ENCODE measurements at regions not wholly inside any gene's neighbourhood (a gene's known extent, or its start where the extent isn't known, plus 50 kb on each side); places are given as distances from the start of the nearest gene placed in this dataset.

DNA sequence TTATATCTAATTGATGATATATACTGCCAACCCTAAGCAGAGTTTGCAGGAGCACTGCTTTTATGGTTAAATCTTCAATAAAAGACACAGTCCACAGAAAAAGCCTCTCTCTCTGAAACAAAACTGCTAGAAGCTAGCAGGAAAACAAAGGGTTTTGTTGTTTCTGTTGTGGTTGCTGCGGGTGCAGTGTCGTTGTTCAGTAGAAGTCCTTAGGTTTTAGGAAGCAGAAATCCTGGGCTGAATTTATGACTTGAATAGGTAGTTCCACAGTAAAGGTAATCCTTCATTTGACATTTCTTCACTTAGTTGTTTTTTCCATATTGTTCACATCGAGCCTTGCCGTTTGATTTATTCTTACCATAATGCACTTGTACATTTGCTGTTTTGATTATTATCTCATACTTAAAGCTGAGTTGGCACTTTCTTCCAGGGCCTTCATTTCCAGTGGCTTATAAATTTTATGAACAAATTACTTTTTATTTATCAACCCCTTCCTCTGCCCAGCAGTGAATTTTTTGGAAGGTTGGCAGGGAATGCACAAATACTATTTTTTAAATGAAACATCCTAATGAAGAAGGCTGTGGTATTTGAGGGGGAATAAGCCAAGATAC is 209.6 kb upstream of the SLC30A5 start:
- H3K4me2 ChIP-seq: no peak overlapping the region
- peaks cover 15% of the 10 kb centered on the region for H3K36me3 Mint-ChIP-seq (ENCODE audit: low read depth)
- ATAC-seq (no peak), DNase-seq (ENCODE audit: low spot score) (no peak)
- no peaks in the 10 kb centered on the region for H3K27me3 ChIP-seq (ENCODE audit: insufficient read depth)
- H3F3A ChIP-seq (replicated peaks; ENCODE audit: low read depth): no peaks in the 10 kb centered on the region
- H3K4me1 ChIP-seq (ENCODE audit: insufficient read depth): peaks cover 7% of the 10 kb centered on the region
- H3K9me3 Mint-ChIP-seq: peaks cover 14% of the 10 kb centered on the region
- no peak overlapping the region for H3K27ac Mint-ChIP-seq
- no peaks in the 10 kb centered on the region; the same call in 1 of the 2 replicates for H3K9me2 ChIP-seq (ENCODE audit: insufficient read depth)
- peaks cover 7% of the 10 kb centered on the region for H3K27me3 Mint-ChIP-seq (ENCODE audit: insufficient read depth, low read depth, poor library complexity)
- no peak overlapping the region for H3K27ac ChIP-seq (ENCODE audit: low read depth)
- peaks cover 7% of the 10 kb centered on the region; the same call in 2 of the 3 replicates for H3K4me1 Mint-ChIP-seq
- H2AFZ ChIP-seq: peak overlapping the region; percentile 93; the same call in 1 of the 2 replicates
- H4K20me1 ChIP-seq (replicated peaks; ENCODE audit: insufficient read depth): no peaks in the 10 kb centered on the region
- H3K4me3 ChIP-seq: no peak overlapping the region
- 0 out of 2 replicates have a peak, but pooled peaks cover 4% of the 10 kb centered on the region for H3K36me3 ChIP-seq (ENCODE audit: insufficient read depth)
- H3K4me3 Mint-ChIP-seq: no peak overlapping the region
- H3K79me2 ChIP-seq (replicated peaks; ENCODE audit: insufficient read depth): no peaks in the 10 kb centered on the region
- no peak for TF ChIP-seq EZH2phosphoT487 (IDR thresholded peaks at IDR 0.05; ENCODE audit: unreplicated experiment)
- TF ChIP-seq, protein P1, sequence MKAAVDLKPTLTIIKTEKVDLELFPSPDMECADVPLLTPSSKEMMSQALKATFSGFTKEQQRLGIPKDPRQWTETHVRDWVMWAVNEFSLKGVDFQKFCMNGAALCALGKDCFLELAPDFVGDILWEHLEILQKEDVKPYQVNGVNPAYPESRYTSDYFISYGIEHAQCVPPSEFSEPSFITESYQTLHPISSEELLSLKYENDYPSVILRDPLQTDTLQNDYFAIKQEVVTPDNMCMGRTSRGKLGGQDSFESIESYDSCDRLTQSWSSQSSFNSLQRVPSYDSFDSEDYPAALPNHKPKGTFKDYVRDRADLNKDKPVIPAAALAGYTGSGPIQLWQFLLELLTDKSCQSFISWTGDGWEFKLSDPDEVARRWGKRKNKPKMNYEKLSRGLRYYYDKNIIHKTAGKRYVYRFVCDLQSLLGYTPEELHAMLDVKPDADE (IDR thresholded peaks at IDR 0.05): no peak
- TF ChIP-seq, protein P2, sequence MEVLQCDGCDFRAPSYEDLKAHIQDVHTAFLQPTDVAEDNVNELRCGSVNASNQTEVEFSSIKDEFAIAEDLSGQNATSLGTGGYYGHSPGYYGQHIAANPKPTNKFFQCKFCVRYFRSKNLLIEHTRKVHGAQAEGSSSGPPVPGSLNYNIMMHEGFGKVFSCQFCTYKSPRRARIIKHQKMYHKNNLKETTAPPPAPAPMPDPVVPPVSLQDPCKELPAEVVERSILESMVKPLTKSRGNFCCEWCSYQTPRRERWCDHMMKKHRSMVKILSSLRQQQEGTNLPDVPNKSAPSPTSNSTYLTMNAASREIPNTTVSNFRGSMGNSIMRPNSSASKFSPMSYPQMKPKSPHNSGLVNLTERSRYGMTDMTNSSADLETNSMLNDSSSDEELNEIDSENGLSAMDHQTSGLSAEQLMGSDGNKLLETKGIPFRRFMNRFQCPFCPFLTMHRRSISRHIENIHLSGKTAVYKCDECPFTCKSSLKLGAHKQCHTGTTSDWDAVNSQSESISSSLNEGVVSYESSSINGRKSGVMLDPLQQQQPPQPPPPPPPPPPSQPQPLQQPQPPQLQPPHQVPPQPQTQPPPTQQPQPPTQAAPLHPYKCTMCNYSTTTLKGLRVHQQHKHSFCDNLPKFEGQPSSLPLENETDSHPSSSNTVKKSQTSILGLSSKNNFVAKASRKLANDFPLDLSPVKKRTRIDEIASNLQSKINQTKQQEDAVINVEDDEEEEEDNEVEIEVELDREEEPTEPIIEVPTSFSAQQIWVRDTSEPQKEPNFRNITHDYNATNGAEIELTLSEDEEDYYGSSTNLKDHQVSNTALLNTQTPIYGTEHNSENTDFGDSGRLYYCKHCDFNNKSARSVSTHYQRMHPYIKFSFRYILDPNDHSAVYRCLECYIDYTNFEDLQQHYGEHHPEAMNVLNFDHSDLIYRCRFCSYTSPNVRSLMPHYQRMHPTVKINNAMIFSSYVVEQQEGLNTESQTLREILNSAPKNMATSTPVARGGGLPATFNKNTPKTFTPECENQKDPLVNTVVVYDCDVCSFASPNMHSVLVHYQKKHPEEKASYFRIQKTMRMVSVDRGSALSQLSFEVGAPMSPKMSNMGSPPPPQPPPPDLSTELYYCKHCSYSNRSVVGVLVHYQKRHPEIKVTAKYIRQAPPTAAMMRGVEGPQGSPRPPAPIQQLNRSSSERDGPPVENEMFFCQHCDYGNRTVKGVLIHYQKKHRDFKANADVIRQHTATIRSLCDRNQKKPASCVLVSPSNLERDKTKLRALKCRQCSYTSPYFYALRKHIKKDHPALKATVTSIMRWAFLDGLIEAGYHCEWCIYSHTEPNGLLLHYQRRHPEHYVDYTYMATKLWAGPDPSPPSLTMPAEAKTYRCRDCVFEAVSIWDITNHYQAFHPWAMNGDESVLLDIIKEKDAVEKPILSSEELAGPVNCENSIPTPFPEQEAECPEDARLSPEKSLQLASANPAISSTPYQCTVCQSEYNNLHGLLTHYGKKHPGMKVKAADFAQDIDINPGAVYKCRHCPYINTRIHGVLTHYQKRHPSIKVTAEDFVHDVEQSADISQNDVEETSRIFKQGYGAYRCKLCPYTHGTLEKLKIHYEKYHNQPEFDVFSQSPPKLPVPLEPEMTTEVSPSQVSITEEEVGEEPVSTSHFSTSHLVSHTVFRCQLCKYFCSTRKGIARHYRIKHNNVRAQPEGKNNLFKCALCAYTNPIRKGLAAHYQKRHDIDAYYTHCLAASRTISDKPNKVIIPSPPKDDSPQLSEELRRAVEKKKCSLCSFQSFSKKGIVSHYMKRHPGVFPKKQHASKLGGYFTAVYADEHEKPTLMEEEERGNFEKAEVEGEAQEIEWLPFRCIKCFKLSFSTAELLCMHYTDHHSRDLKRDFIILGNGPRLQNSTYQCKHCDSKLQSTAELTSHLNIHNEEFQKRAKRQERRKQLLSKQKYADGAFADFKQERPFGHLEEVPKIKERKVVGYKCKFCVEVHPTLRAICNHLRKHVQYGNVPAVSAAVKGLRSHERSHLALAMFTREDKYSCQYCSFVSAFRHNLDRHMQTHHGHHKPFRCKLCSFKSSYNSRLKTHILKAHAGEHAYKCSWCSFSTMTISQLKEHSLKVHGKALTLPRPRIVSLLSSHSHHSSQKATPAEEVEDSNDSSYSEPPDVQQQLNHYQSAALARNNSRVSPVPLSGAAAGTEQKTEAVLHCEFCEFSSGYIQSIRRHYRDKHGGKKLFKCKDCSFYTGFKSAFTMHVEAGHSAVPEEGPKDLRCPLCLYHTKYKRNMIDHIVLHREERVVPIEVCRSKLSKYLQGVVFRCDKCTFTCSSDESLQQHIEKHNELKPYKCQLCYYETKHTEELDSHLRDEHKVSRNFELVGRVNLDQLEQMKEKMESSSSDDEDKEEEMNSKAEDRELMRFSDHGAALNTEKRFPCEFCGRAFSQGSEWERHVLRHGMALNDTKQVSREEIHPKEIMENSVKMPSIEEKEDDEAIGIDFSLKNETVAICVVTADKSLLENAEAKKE (CRISPR knock-in tag; IDR thresholded peaks at IDR 0.05): no peak

DNA sequence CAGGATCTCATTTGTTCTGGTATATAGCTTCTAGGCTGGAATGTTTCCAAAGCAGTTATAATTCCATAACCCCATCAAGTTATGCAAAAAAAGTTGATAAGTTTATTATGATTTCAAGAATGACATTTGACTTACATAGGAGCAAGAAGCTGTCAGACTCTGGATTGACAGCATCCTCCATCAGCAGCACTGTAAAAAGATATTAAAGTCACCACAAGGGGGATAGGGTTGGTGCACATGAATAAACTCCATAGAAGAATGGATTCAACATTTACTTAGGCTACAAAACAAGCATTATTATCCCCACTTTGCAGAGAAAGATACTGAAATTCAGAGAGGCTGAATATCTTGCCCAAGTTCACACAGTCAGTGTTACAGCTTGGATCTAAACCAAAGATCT is 208.9 kb upstream of the SLC30A5 start:
- H3K36me3 ChIP-seq (ENCODE audit: insufficient read depth): 0 out of 2 replicates have a peak, but pooled peaks cover 4% of the 10 kb centered on the region
- peak; percentile 54 for DNase-seq (ENCODE audit: low spot score)

More for the DNA sequence above, 208.9 kb upstream of the SLC30A5 start:
- H3K4me3 Mint-ChIP-seq: no peak overlapping the region
- Histone ChIP-seq H4K20me1 (replicated peaks; ENCODE audit: insufficient read depth) (no peaks in the 10 kb centered on the region), H2AFZ (no peak overlapping the region), H3K79me2 (replicated peaks; ENCODE audit: insufficient read depth) (no peaks in the 10 kb centered on the region), H3K4me3 (no peak overlapping the region), H3F3A (replicated peaks; ENCODE audit: low read depth) (no peaks in the 10 kb centered on the region), H3K4me1 (ENCODE audit: insufficient read depth) (peaks cover 7% of the 10 kb centered on the region), H3K27ac (ENCODE audit: low read depth) (no peak overlapping the region), H3K4me2 (no peak overlapping the region), H3K27me3 (ENCODE audit: insufficient read depth) (no peaks in the 10 kb centered on the region), H3K9me2 (ENCODE audit: insufficient read depth) (no peaks in the 10 kb centered on the region; the same call in 1 of the 2 replicates)
- ATAC-seq: peak; percentile 60
- H3K36me3 Mint-ChIP-seq (ENCODE audit: low read depth): peaks cover 15% of the 10 kb centered on the region
- peaks cover 7% of the 10 kb centered on the region for H3K27me3 Mint-ChIP-seq (ENCODE audit: insufficient read depth, low read depth, poor library complexity)
- no peak for TF ChIP-seq EZH2phosphoT487 (IDR thresholded peaks at IDR 0.05; ENCODE audit: unreplicated experiment)
- TF ChIP-seq, protein P3, sequence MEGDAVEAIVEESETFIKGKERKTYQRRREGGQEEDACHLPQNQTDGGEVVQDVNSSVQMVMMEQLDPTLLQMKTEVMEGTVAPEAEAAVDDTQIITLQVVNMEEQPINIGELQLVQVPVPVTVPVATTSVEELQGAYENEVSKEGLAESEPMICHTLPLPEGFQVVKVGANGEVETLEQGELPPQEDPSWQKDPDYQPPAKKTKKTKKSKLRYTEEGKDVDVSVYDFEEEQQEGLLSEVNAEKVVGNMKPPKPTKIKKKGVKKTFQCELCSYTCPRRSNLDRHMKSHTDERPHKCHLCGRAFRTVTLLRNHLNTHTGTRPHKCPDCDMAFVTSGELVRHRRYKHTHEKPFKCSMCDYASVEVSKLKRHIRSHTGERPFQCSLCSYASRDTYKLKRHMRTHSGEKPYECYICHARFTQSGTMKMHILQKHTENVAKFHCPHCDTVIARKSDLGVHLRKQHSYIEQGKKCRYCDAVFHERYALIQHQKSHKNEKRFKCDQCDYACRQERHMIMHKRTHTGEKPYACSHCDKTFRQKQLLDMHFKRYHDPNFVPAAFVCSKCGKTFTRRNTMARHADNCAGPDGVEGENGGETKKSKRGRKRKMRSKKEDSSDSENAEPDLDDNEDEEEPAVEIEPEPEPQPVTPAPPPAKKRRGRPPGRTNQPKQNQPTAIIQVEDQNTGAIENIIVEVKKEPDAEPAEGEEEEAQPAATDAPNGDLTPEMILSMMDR (conservative IDR thresholded peaks at IDR 0.05; ENCODE audit: low read depth in 2 of 2): peak; percentile 37 to 58
- peaks cover 7% of the 10 kb centered on the region; the same call in 2 of the 3 replicates for H3K4me1 Mint-ChIP-seq
- H3K27ac Mint-ChIP-seq: no peak overlapping the region
- peaks cover 14% of the 10 kb centered on the region for H3K9me3 Mint-ChIP-seq

Measured in GM23338 (cell line).